HG02870 (cell line): ENCODE measurements at regions not wholly inside any gene's neighbourhood (a gene's known extent, or its start where the extent isn't known, plus 50 kb on each side); places are given as distances from the start of the nearest gene placed in this dataset.
"Not testable (repeated sequence)": the region's sequence is repeated elsewhere in the genome, so short reads cannot be mapped to it uniquely, and the experiment has no call there.

ENCODE experiments used
- ATAC-seq: cut with Tn5 transposase; IDR thresholded peaks from one replicate; pipeline ENCODE4 v1.9.1; 2021; ENCODE audit warnings: mild to moderate bottlenecking, moderate library complexity; ENCODE audit not compliant: unreplicated experiment

DNA sequence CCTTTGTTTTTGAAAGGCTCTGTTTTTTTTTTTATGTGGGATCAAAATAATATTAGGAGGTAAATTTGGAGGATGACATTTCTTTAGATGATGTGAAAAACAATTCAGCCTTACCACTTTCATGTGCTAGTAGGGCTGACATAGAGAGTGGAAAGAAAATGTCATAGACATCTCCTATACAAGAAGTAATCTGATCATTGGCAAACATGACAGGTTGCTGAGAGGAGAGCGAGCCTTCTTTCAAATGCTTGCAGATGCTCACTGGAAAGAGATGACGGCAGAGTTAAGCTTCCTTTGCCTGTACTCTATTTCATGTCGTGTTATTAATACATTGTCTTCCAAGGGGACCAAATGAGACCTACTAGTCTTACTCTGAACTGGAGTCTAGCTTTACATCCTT lies 160.1 kb upstream of the DAP start:
- no peak for ATAC-seq

DNA sequence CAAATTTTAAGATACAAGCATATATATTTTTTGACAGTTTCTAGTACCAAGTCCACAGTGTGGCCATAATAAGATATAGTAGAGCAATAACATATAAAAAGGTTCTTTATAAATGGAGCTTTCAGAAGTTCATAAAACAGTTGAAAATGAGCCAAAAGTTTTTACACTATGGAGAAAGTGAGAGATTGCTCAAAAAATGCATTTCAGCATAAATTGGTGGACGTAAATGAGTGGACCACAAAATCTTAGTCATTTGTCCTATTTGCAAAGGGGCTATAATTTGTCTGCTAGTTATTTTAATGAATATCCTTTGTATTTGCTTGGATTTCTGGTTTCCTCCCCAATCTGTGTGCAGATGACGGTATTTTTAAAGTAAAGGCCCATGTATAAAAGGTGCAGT lies 159.4 kb upstream of the DAP start:
- ATAC-seq, result no peak

- ATAC-seq, result no peak
Measured at GRCh38 chr5:10914741-10915480, 153.9 kb upstream of the DAP start.

DNA sequence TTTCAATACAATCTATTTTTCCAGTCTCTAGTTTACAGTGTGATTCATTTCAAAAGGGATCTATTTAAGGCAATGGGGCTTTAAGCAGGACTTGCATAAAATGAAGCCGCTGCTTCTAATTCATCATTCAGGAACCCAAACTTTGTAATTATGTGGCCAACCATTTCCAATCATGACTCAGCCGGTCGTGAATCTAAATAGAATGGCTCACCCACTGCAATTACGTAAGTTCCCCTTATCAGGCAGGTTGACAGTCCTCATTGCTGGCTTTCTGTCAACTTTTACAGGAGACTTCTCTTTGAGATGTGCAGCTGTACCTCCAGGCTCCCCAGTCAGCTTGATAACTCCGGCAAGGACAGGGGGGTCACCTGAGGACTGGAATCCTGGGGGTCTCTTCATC lies 152.8 kb upstream of the DAP start:
- no peak for ATAC-seq

DNA sequence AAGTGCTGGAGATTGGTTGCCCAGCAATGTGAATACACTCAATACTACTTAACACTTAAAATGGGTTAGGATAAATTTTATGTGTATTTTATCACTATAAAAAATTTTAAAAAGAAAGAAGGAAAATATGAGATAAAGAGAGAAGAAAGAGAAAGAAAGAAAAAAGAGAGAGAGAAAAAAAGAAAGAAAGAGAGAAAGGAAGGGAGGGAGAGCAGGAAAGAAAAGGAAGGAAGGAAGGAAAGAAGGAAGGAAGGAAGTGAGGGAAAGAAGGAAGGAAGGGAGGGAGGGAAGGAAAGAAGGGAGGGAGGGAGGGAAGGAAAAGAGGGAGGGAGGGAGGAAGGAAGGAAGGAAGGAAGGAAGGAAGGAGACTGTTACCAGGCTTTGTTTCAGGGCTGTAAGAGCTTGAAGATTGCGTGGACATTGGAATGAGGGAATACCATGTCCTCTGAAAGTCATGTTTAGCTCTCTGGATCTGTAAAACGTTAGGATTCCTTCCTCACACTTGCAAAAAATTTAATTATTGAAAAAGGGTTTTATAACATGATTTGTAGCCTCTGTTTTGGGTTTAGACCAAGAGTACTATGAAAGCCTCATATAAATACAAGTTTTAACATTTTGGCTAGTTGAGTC lies 152.3 kb upstream of the DAP start:
- no peak for ATAC-seq

- ATAC-seq, result no peak
Measured at GRCh38 chr5:10912435-10912834, 151.4 kb upstream of the DAP start.

DNA sequence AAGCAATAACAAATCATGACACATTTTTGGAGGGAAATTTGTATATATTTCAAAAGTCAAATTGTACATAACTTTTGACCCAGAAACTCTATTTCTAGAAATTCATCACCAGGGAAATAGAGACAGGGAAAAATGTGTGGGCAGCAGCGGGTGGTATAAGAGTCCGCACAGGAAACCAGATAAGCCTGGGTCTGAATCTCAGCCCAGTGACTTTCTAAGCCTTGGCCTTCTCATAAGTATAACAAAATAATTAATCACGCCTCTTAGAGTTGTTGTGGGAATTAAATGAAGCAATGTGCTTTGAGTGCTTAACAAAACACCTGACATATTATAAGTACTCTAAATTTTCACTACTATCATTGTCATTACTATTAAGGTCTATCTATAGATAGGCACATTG lies 149.2 kb upstream of the DAP start:
- no peak for ATAC-seq

- ATAC-seq, result no peak
Measured at GRCh38 chr5:10904862-10905432, 143.9 kb upstream of the DAP start.

DNA sequence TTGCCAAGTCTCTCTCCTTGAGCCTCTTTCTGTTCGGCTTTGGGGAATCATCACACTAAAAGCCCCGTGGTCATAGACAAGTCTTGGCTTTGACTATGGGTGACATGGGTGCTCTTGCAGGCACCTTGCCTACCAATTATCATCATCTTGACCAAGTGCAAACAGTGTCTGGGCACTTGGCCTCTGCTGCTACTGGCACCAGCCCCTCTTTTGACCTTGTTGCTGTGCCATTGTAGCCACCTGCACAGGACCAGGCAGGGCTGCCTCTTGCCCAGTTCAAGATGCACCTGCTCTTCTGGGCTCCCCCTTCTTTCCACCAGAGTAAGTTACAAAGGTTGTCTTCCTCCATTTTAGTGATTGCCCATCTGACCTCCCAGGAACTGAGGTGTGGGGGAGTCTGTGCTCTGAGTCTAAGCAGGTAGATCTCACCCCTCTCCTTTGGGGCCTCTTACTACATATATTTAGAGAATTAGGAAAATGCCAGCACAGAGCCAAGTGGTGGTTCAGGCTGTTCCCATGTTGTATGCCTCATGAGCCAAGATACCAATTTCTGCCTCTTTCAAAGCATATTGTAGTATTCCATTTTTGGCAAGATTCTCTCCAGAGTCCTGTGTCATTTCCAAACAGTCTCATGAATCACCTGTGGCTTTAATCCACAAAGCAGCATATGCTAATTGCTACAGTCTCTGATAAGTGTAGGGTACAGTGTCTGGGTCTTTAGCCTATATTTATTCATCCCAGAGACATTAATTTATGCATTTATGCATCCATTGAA lies 142.9 kb upstream of the DAP start:
- ATAC-seq, result no peak

GRCh38 chr5:10902145-10902544 lies 141.1 kb upstream of the DAP start:
- ATAC-seq, result no peak

GRCh38 chr5:10898514-10898913 lies 137.5 kb upstream of the DAP start:
- ATAC-seq, result no peak

GRCh38 chr5:10896016-10896415 lies 135.0 kb upstream of the DAP start:
- no peak for ATAC-seq

DNA sequence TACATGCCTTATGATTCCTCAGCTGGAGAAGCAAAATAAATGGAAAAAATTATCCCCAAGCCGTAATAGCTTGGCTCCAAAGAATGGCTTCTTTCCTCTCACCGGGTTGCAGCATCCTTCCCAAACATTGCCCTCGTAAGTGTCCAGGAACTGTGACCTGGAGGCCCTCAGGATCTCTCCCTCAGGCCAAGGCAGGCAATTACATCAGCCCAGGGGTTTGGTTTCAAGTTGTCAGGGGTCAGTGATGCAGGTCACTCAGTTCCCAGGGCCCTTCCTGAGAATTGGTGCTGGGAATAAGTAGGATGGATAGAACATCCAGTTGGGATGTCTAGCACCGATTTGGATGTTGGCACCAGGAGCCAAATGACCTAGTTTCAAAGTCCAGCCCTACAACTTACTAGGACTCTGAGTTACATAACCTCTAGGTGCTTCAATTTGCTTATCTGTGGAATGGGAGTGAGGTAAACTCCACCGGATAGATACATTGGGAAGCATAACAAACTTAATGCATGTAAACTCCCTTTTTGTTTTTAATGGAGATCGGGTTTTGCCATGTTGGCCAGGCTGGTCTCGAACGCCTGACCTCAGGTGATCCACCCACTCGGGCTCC lies 133.5 kb upstream of the DAP start:
- ATAC-seq, result no peak

- ATAC-seq, result no peak
Measured at GRCh38 chr5:10892911-10893215, 131.8 kb upstream of the DAP start.

DNA sequence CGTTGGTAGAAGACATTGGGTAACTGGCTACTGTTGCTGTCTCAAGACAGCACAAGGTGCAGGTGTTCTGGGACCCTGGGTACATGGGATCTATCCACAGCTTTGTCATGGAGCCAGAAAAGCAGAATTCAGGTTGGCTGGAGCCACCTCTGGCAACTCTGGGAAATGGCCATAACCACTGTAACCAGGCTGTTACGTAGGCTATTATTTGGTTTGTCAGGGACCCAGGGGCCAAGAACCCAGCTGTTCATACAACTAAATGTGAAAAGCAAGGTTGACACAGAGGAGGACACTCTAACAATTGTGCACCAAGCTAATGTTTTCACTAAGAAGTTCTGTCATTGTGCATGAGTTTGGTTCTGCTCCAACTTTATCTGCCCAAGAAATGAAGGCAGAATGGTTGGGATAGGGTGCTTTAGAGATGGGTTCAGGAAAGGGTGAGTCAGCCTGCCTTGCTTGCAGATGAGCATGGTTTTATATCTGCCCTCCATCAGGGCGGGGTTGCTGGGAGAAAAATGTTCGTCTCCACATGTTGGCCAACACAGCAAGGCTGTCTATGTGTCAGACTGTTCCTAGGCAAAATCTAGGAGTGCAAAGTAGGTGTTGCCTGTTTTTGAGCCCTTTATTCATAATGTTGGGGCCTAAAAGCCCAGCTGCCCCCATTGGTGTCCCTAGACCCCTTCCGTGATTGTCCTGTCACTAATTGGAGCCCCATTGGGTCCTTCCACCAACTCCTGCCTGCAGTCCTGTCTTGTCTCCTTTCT lies 131.3 kb upstream of the DAP start:
- ATAC-seq, result no peak

GRCh38 chr5:10891193-10891592 lies 130.2 kb upstream of the DAP start:
- no peak for ATAC-seq

GRCh38 chr5:10886497-10886896 lies 125.5 kb upstream of the DAP start:
- ATAC-seq, result no peak

DNA sequence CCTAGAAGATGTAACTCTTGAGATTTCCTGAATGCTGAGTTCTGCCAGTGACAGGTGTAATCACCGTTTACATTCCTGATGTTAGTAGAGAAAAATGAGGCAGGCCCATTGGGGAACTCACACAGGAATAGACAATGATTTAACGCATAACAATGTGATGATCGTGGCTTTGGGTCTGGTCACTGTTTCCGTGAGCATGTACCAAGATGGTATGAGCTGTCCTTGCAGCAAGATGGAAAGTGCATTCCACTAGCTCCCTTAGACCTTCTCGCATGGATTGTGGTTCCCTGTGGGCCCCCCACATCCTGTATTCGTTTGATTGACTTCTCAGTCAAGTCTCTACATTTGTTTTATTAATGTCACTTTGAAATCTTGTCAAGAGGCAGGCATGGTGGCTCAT lies 124.0 kb upstream of the DAP start:
- no peak for ATAC-seq

GRCh38 chr5:10883945-10884344 lies 122.9 kb upstream of the DAP start:
- ATAC-seq, result not testable (repeated sequence)

DNA sequence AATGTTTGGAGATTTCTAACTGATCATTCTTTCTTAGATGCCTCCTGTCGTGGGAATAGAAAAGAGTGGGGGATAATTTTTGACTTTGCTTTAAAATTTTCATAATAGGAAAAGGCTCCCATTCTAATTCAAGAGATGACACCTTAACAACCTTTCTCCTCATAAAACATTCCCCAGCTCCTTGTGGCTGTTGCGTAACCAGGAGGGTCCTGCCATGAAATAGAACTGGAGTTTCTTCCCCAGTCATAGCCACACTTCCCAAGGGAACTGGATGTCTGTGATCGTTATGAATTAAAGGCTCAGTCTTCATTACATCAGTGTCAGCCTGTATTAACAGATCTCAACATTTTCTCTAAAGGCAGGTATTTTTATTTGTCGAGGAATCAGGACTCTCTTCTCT lies 119.9 kb upstream of the DAP start:
- no peak for ATAC-seq

DNA sequence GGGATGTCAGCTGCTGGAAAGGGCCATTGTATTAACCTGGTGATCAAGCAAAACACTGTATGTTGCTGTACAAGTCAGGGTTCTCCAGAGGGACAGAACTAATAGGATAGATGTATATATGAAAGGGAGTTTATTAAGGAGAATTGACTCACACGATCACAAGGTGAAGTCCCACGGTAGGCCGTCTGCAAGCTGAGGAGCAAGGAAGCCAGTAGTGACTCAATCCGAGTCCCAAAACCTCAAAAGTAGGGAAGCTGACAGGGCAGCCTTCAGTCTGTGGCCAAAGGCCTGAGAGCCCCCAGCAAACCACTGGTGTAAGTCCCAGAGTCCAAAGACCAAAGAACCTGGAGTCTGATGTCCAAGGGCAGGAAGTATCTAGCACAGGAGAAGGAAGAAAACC lies 116.0 kb upstream of the DAP start:
- not testable (repeated sequence) for ATAC-seq
